ENCODE measurements at regions not wholly inside any gene's neighbourhood (a gene's known extent, or its start where the extent isn't known, plus 50 kb on each side); places are given as distances from the start of the nearest gene placed in this dataset.

DNA sequence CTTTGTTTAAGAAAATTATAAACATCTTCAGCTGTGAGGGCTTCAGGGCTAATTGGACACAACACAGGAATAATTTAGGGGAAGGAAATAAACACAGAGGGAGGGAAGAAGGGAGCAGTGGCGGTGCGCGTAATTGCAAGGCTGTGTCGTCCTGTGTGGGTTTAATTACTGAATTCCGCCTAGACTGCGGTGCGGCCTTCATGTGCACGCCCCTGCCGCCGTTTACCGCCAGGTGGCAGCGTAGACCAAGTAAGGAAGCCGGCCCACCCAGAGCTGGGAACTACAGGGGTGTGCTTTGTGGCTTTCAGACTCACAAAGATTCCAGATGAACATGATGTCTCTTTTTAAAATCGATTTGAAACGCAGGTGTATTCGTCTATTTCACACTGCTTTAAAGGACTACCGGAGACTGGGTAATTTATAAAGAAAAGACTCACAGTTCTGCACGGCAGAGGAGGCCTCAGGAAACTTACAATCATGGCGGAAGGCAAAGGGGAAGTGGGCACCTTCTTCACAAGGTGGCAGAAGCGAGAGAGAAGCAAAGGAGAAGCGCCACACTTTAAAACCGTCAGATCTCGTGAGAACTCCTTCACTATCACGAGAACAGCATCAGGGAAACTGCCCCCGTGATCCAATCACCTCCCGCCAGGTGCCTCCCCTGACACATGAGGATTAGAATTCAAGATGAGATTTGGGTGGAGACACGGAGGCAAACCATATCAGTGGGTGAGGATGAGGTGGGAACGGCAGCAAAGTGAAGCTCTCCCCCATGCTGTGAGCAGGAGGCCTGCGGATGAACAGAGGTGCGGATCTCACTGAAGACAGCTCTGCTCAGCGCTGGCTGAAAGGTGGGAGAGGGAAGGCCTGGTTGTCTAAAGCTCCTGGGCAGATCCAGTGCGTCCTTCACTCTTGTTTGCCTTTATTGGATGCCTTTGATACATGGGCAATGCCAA lies 222.0 kb upstream of the PDE10A start:
- TF ChIP-seq, protein P1, sequence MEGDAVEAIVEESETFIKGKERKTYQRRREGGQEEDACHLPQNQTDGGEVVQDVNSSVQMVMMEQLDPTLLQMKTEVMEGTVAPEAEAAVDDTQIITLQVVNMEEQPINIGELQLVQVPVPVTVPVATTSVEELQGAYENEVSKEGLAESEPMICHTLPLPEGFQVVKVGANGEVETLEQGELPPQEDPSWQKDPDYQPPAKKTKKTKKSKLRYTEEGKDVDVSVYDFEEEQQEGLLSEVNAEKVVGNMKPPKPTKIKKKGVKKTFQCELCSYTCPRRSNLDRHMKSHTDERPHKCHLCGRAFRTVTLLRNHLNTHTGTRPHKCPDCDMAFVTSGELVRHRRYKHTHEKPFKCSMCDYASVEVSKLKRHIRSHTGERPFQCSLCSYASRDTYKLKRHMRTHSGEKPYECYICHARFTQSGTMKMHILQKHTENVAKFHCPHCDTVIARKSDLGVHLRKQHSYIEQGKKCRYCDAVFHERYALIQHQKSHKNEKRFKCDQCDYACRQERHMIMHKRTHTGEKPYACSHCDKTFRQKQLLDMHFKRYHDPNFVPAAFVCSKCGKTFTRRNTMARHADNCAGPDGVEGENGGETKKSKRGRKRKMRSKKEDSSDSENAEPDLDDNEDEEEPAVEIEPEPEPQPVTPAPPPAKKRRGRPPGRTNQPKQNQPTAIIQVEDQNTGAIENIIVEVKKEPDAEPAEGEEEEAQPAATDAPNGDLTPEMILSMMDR (IDR thresholded peaks at IDR 0.05) = peak; percentile 79 to 95 (median 90)
- TF ChIP-seq POLR2A (IDR thresholded peaks at IDR 0.05) (no peak), POLR2AphosphoS5 (IDR thresholded peaks at IDR 0.05) (peak in 1 of 4 donors; percentile 9)
